HG03108 (cell line): ENCODE measurements at regions not wholly inside any gene's neighbourhood (a gene's known extent, or its start where the extent isn't known, plus 50 kb on each side); places are given as distances from the start of the nearest gene placed in this dataset.

ENCODE experiments used
- ATAC-seq: cut with Tn5 transposase; IDR thresholded peaks from one replicate; pipeline ENCODE4 v1.9.1; 2021; ENCODE audit warnings: moderate library complexity; ENCODE audit not compliant: unreplicated experiment

GRCh38 chr1:232260861-232261260 is 369.1 kb downstream of the SIPA1L2 start:
- no peak for ATAC-seq

GRCh38 chr1:232260045-232260444 is 369.9 kb downstream of the SIPA1L2 start:
- ATAC-seq, result no peak

- ATAC-seq, result no peak
Observed at GRCh38 chr1:232259333-232259732, 370.6 kb downstream of the SIPA1L2 start.

- no peak for ATAC-seq
Observed at GRCh38 chr1:232252546-232253118, 377.3 kb downstream of the SIPA1L2 start.

- no peak for ATAC-seq
Observed at GRCh38 chr1:232250838-232251237, 379.1 kb downstream of the SIPA1L2 start.

GRCh38 chr1:232249861-232250777 is 379.8 kb downstream of the SIPA1L2 start:
- no peak for ATAC-seq

- ATAC-seq, result no peak
Observed at GRCh38 chr1:232249339-232249738, 380.6 kb downstream of the SIPA1L2 start.

- ATAC-seq, result no peak
Observed at GRCh38 chr1:232248276-232248820, 381.6 kb downstream of the SIPA1L2 start.

GRCh38 chr1:232247669-232248068 is 382.3 kb downstream of the SIPA1L2 start:
- no peak for ATAC-seq

- no peak for ATAC-seq
Observed at GRCh38 chr1:232244426-232244825, 385.5 kb downstream of the SIPA1L2 start.

- no peak for ATAC-seq
Observed at GRCh38 chr1:232239998-232240397, 389.9 kb downstream of the SIPA1L2 start.

- no peak for ATAC-seq
Observed at GRCh38 chr1:232239522-232239921, 390.4 kb downstream of the SIPA1L2 start.

- no peak for ATAC-seq
Observed at GRCh38 chr1:232238009-232238408, 391.9 kb downstream of the SIPA1L2 start.

- no peak for ATAC-seq
Observed at GRCh38 chr1:232227306-232227705, 402.6 kb downstream of the SIPA1L2 start.

- ATAC-seq, result no peak
Observed at GRCh38 chr1:232226197-232226712, 403.7 kb downstream of the SIPA1L2 start.

- no peak for ATAC-seq
Observed at GRCh38 chr1:232225336-232226131, 404.4 kb downstream of the SIPA1L2 start.

GRCh38 chr1:232223887-232224286 is 406.0 kb downstream of the SIPA1L2 start:
- ATAC-seq, result no peak

GRCh38 chr1:232223183-232223708 is 406.7 kb downstream of the SIPA1L2 start:
- no peak for ATAC-seq

- ATAC-seq, result no peak
Observed at GRCh38 chr1:232222614-232223013, 407.3 kb downstream of the SIPA1L2 start.

- no peak for ATAC-seq
Observed at GRCh38 chr1:232221802-232222499, 408.0 kb downstream of the SIPA1L2 start.
